Heart left ventricle (tissue), 16 donors: ENCODE measurements at regions not wholly inside any gene's neighbourhood (a gene's known extent, or its start where the extent isn't known, plus 50 kb on each side); places are given as distances from the start of the nearest gene placed in this dataset.
A peak's percentile ranks its signal among the peaks of the same experiment; 100 is the strongest.

Experiments used
- ATAC-seq, 4 donors: fragments of 200-7000 bp; cut with Tn5 transposase; one replicate each; pipeline ENCODE4 v1.9.1; 2020 to 2022; ENCODE audit warnings: moderate library complexity in 4 of 4, mild to moderate bottlenecking in 3 of 4, moderate number of reproducible peaks in 1 of 4
- DNase-seq, 5 donors: peaks; one replicate each; pipeline ENCODE4 v3.0.0-alpha.2; 2020
- H3K27ac ChIP-seq, 12 donors: fragments of 200-600 bp; sonication (generic) in 4 of 12; one replicate each; pipeline versions ENCODE4 v1.5.0 to v1.8.0; 2016 to 2022; ENCODE audit warnings: mild to moderate bottlenecking in 2 of 12
- H3K27me3 ChIP-seq, 9 donors: fragments of 200-600 bp; sonication (generic) in 2 of 9; one replicate each; pipeline versions ENCODE4 v1.5.1 to v1.8.0; 2016 to 2022; ENCODE audit warnings: mild to moderate bottlenecking in 3 of 9
- H3K36me3 ChIP-seq, 9 donors: fragments of 200-600 bp; sonication (generic) in 2 of 9; one replicate each; pipeline versions ENCODE4 v1.5.0 to v1.8.0; 2018 to 2022; ENCODE audit warnings: mild to moderate bottlenecking in 2 of 9
- H3K4me1 ChIP-seq, 12 donors: fragments of 200-600 bp; sonication (generic) in 4 of 12; one replicate each; pipeline versions ENCODE4 v1.5.0 to v1.8.0; 2016 to 2022; ENCODE audit warnings: mild to moderate bottlenecking in 3 of 12
- H3K4me3 ChIP-seq, 12 donors: fragments of 200-600 bp; sonication (generic) in 4 of 12; one replicate each; pipeline versions ENCODE4 v1.5.0 to v1.8.0; 2017 to 2022; ENCODE audit warnings: mild to moderate bottlenecking in 9 of 12, moderate library complexity in 4 of 12
- H3K9me3 ChIP-seq, 12 donors: fragments of 200-600 bp; sonication (generic) in 4 of 12; one replicate each; pipeline versions ENCODE4 v1.5.0 to v1.8.0; 2016 to 2022; ENCODE audit warnings: mild to moderate bottlenecking in 1 of 12
- CTCF ChIP-seq, 12 donors: fragments of 200-600 bp; sonication (generic) in 4 of 12; IDR thresholded peaks; one replicate each; pipeline versions ENCODE4 v1.5.0 to v1.8.0; 2018 to 2022; ENCODE audit warnings: antibody characterized with exemption in 12 of 12, mild to moderate bottlenecking in 5 of 12
- POLR2A ChIP-seq, 2 donors: fragments of 450-650 bp; IDR thresholded peaks; one replicate each; pipeline ENCODE4 v1.6.1; 2017; ENCODE audit warnings: antibody characterized with exemption in 2 of 2, mild to moderate bottlenecking in 2 of 2, moderate library complexity in 2 of 2
- WGBS, 4 donors: extraction: QIAGEN DNeasy Blood & Tissue Kit in 2 of 4; methylation state at CpG; one replicate each; pipeline versions ENCODE4 v1.1.5 to v1.1.7; 2013 to 2018; 5-methylcytosine and 5-hydroxymethylcytosine counted together
- intact Hi-C, 10 donors: fragments of 100-400 bp; cut with DNase I; formaldehyde crosslinking; loops; one replicate each; pipeline versions ENCODE4 v1.11.1 to v1.14.2; 2022
- donor health status: ischemic (EF 13 %, LVEDD 7.1; RV severe dilation, severe dysfunction).
- donor health status: healthy with polysubstance abuse.
- donor health status: DM: no; HTN: yes; CAD: no.
- donor health status: DM: no; HTN: no; CAD: no.
- donor health status: ischemic (EF 25% LVEDD 6.9; RV normal size, moderate dysfunction).
- donor health status: ischemic (EF 25% LVEDD 5.7; RV mildly dilated, moderate dysfunction).
- donor health status: healthy.
- donor health status: DM: yes; HTN: yes; CAD: no.
- donor health status: ischemic (EF 35%, LVEDD 5.7; RV mildly dilated, moderate dysfunction).
- donor health status: nonischemic (EF 11% LVEDD 7.7; RV severe dilation, severe dysfunction).
- donor health status: DM: yes; HTN: yes; CAD: no.
- donor health status: PGD.
- donor health status: ischemic (EF 29% LVEDD 5.4; RV normal size, mild dysfunction).
- donor health status: nonischemic (EF 23%, LVEDD 6.1; RV moderate dilation, normal function).

- WGBS, 4 donors, result 61 to 73% (median 66%) methylated on average over 3 of the region's 3 CpGs
- TF ChIP-seq POLR2A (IDR thresholded peaks at IDR 0.05), result no peak
- TF ChIP-seq CTCF (IDR thresholded peaks at IDR 0.05), result no peak
- Histone ChIP-seq H3K27ac (no peak overlapping the region), H3K27me3 (no peaks in the 10 kb centered on the region), H3K4me3 (no peak overlapping the region), H3K9me3 (no peaks in the 10 kb centered on the region), H3K4me1 (peaks cover 6 to 85% (median 59%) of the 10 kb centered on the region in 12 donors), H3K36me3 (no peaks in the 10 kb centered on the region)
- DNase-seq, result peak in 1 of 5 donors; percentile 31
- ATAC-seq, result no peak
- intact Hi-C loops, result loop anchor here in 2 of 10 donors (5.0 to 10.0 kb wide), 2 partner anchors 46 to 48 kb away; no protein-coding TSS in a partner anchor
Observed at GRCh38 chr21:45353200-45353599, 51.8 kb upstream of the COL18A1 start.

- 52 to 68% (median 66%) methylated on average over 5 of the region's 5 CpGs for WGBS, 4 donors
- intact Hi-C loops, result loop anchor here in 5 of 10 donors (2.0 to 10.0 kb wide), 5 partner anchors 38 to 53 kb away; no protein-coding TSS in a partner anchor
- no peak overlapping the region for H3K4me3 ChIP-seq
- no peaks in the 10 kb centered on the region for H3K36me3 ChIP-seq
- peak overlapping the region in 6 of 12 donors; percentile 44 to 95 (median 84) for H3K27ac ChIP-seq
- H3K27me3 ChIP-seq, result no peaks in the 10 kb centered on the region
- ATAC-seq (no peak), DNase-seq (no peak)
- no peaks in the 10 kb centered on the region for H3K9me3 ChIP-seq
- TF ChIP-seq CTCF (IDR thresholded peaks at IDR 0.05), result no peak
- TF ChIP-seq POLR2A (IDR thresholded peaks at IDR 0.05), result no peak
- H3K4me1 ChIP-seq, result peaks cover 6 to 83% (median 61%) of the 10 kb centered on the region in 12 donors
Observed at GRCh38 chr21:45354970-45355369, 50.0 kb upstream of the COL18A1 start.
